DND-41 (cell line): ENCODE measurements at regions not wholly inside any gene's neighbourhood (a gene's known extent, or its start where the extent isn't known, plus 50 kb on each side); places are given as distances from the start of the nearest gene placed in this dataset.
"Not testable (repeated sequence)": the region's sequence is repeated elsewhere in the genome, so short reads cannot be mapped to it uniquely, and the experiment has no call there.

ENCODE experiments used
- CTCF ChIP-seq: IDR thresholded peaks from 2 replicates; pipeline ENCODE4 v1.5.1; 2012; ENCODE audit warnings: borderline replicate concordance, low read length, moderate library complexity, mild to moderate bottlenecking; ENCODE audit not compliant: poor library complexity, severe bottlenecking; ENCODE audit errors: extremely low read depth
- EZH2 ChIP-seq: IDR thresholded peaks from 3 replicates; pipeline ENCODE4 v1.6.1; 2012; ENCODE audit warnings: borderline replicate concordance, low read depth, mild to moderate bottlenecking, moderate library complexity, low read length, inconsistent platforms; ENCODE audit not compliant: severe bottlenecking

GRCh38 chr5:85994653-85995052 lies 623.1 kb upstream of the COX7C start:
- not testable (repeated sequence) for TF ChIP-seq CTCF, EZH2
